Osteocyte (in vitro differentiated cells): ENCODE measurements at regions not wholly inside any gene's neighbourhood (a gene's known extent, or its start where the extent isn't known, plus 50 kb on each side); places are given as distances from the start of the nearest gene placed in this dataset.
"Not testable (repeated sequence)": the region's sequence is repeated elsewhere in the genome, so short reads cannot be mapped to it uniquely, and the experiment has no call there.

Experiments
- DNase-seq: peaks from one replicate; pipeline ENCODE4 v3.0.0; 2021; ENCODE audit warnings: mixed read lengths; ENCODE audit not compliant: unreplicated experiment; ENCODE audit errors: extremely low spot score
- H3K27ac Mint-ChIP-seq: one replicate; pipeline ENCODE4 v1.8.0; 2021; ENCODE audit warnings: mild to moderate bottlenecking, mixed read lengths; ENCODE audit not compliant: unreplicated experiment
- H3K27me3 Mint-ChIP-seq: one replicate; pipeline ENCODE4 v1.8.0; 2021; ENCODE audit warnings: mixed read lengths; ENCODE audit not compliant: unreplicated experiment
- H3K36me3 Mint-ChIP-seq: one replicate; pipeline ENCODE4 v1.8.0; 2021; ENCODE audit warnings: mixed read lengths; ENCODE audit not compliant: unreplicated experiment
- H3K4me1 Mint-ChIP-seq: one replicate; pipeline ENCODE4 v1.8.0; 2021; ENCODE audit warnings: mixed read lengths; ENCODE audit not compliant: unreplicated experiment
- H3K4me3 Mint-ChIP-seq: one replicate; pipeline ENCODE4 v1.8.0; 2021; ENCODE audit warnings: mild to moderate bottlenecking, moderate library complexity, mixed read lengths; ENCODE audit not compliant: unreplicated experiment
- H3K9me3 Mint-ChIP-seq: one replicate; pipeline ENCODE4 v1.8.0; 2021; ENCODE audit warnings: mixed read lengths; ENCODE audit not compliant: unreplicated experiment
- TF ChIP-seq, protein P1 (sequence below): fragments of 200-600 bp; sonication (generic); IDR thresholded peaks from 2 replicates; pipeline ENCODE4 v1.5.0; 2021; ENCODE audit warnings: antibody characterized with exemption, mild to moderate bottlenecking, moderate library complexity

DNA sequence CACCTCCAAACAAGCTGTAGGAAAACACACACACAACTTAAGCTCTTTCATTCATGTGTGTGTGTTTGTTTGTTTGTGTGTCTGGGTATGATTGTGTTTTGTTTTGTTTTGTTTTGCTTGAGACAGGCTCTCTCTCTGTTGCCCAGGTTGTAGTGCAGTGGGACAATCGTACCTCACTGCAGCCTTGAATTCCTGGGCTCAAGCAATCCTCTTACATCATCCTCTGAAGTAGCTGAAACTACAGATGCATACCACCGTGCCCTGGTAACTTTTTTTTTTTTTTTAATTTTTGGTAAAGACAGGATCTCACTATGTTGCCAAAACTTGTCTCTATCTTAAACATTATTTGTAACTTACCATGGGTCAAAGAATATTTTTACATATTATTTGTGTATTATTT lies 431.7 kb downstream of the SLITRK1 start:
- H3K4me3 Mint-ChIP-seq: no peak overlapping the region

DNA sequence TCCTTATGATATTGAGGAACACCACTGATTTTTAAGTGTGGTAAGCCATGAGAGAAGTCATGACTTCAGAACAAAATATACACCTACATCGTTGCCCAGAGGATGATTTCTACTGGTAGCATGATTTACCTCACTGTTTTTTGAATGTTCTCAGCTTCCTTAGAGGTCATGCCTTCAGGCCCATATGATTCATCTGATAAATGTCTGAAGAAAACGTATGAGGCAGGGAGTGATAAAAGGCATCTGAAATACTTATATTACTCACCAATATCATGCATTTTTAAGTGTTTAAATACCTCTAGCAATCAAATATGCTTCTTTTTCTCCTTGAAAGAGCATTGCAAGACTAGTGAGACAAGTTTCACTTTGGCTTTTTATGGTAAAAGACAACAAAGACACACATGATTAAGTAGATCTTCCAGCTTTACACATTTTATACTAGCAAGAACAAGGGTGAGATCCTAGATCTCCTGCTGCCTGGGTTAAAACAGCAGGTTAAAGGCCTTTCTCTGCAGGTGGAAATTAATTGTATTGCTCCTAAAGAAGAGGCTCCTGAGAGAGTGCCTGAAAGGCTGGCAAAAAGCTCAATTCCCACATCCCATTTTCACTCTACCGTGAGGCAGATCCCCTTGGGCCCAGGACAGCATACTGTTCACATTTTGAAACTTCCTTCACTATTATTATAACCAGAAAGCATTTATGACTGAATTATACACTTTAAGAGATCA lies 432.4 kb downstream of the SLITRK1 start:
- Mint-ChIP-seq H3K4me3 (no peak overlapping the region), H3K4me1 (peaks cover 14% of the 10 kb centered on the region), H3K27ac (peak overlapping the region; percentile 61), H3K9me3 (no peaks in the 10 kb centered on the region), H3K36me3 (no peaks in the 10 kb centered on the region), H3K27me3 (no peaks in the 10 kb centered on the region)
- TF ChIP-seq, protein P1, sequence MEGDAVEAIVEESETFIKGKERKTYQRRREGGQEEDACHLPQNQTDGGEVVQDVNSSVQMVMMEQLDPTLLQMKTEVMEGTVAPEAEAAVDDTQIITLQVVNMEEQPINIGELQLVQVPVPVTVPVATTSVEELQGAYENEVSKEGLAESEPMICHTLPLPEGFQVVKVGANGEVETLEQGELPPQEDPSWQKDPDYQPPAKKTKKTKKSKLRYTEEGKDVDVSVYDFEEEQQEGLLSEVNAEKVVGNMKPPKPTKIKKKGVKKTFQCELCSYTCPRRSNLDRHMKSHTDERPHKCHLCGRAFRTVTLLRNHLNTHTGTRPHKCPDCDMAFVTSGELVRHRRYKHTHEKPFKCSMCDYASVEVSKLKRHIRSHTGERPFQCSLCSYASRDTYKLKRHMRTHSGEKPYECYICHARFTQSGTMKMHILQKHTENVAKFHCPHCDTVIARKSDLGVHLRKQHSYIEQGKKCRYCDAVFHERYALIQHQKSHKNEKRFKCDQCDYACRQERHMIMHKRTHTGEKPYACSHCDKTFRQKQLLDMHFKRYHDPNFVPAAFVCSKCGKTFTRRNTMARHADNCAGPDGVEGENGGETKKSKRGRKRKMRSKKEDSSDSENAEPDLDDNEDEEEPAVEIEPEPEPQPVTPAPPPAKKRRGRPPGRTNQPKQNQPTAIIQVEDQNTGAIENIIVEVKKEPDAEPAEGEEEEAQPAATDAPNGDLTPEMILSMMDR: no peak
- no peak for DNase-seq

More for the DNA sequence above, 431.7 kb downstream of the SLITRK1 start:
- Mint-ChIP-seq H3K27me3 (no peaks in the 10 kb centered on the region), H3K27ac (no peak overlapping the region), H3K9me3 (no peaks in the 10 kb centered on the region), H3K4me1 (peaks cover 14% of the 10 kb centered on the region), H3K36me3 (no peaks in the 10 kb centered on the region)
- TF ChIP-seq, protein P1: no peak
- DNase-seq: no peak

DNA sequence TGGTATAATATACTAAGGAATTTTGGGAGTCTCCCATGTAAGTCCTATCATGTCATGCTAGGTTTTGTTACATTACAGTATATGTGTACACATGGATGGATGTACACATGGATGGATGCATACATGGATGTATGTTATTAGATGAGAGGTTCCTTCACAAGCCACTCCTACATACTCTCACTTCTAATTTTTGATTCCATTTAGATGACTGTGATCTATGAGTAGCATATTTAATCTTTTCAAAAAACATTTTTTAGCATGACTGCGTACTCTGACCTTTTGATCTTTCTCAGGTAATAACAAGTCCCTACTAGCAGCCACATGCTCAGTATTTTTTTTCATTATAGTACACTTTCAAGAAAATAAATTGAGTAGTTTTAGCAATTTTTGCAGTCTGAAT lies 441.8 kb downstream of the SLITRK1 start:
- TF ChIP-seq, protein P1: no peak
- H3K27ac Mint-ChIP-seq: no peak overlapping the region
- H3K9me3 Mint-ChIP-seq: peaks cover 3% of the 10 kb centered on the region
- no peak overlapping the region for H3K4me3 Mint-ChIP-seq
- H3K4me1 Mint-ChIP-seq: no peaks in the 10 kb centered on the region
- H3K36me3 Mint-ChIP-seq: no peaks in the 10 kb centered on the region
- H3K27me3 Mint-ChIP-seq: no peaks in the 10 kb centered on the region
- no peak for DNase-seq

DNA sequence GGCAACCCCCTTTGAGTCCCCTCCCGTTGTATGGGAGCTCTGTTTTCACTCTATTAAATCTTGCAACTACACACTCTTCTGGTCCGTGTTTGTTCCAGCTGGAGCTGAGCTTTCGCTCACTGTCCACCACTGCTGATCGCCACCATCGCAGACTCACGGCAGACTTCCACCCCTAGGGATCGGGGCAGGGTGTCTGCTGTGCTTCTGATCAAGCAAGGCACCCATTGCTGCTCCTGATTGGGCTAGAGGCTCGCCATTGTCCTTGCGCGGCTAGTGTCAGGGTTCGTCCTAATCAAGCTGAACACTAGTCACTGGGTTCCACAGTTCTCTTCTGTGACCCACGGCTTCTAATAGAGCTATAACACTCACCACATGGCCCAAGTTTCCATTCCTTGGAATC lies 442.8 kb downstream of the SLITRK1 start:
- not testable (repeated sequence) for H3K4me1 Mint-ChIP-seq, DNase-seq, H3K27me3 Mint-ChIP-seq, H3K36me3 Mint-ChIP-seq, H3K4me3 Mint-ChIP-seq, H3K9me3 Mint-ChIP-seq, H3K27ac Mint-ChIP-seq

DNA sequence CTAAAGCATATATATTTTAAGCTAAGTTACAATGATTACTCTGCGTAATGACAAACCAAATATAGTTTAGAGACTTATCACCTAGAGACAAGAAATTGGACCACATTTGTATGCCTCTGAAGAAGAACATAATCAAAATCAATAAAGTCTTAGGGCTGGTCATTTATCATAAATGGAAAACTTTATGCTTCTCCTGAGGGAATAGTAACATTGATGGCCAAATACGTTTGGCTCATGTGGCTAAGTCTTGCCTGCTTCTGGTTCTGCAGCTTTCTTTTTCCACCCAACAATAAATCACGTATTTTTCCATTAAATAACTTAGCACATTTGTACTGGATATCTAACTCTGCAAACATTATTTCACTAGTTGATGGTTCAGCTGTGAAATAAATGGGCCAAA lies 458.4 kb downstream of the SLITRK1 start:
- Mint-ChIP-seq H3K27me3 (no peaks in the 10 kb centered on the region), H3K36me3 (no peaks in the 10 kb centered on the region), H3K4me3 (no peak overlapping the region)

More for the DNA sequence above, 458.4 kb downstream of the SLITRK1 start:
- no peak overlapping the region for H3K27ac Mint-ChIP-seq
- no peaks in the 10 kb centered on the region for H3K4me1 Mint-ChIP-seq
- H3K9me3 Mint-ChIP-seq: peaks cover 24% of the 10 kb centered on the region
- no peak for DNase-seq
- TF ChIP-seq, protein P1: no peak
